ENCODE measurements at regions not wholly inside any gene's neighbourhood (a gene's known extent, or its start where the extent isn't known, plus 50 kb on each side); places are given as distances from the start of the nearest gene placed in this dataset.

GRCh38 chr14:22375321-22375930 is 213.6 kb downstream of the DAD1 start:
- Histone ChIP-seq H3K36me3 (ENCODE audit: control insufficient read depth in 1 of 2, insufficient read depth in 2 of 2, low read length in 2 of 2) (no peaks in the 10 kb centered on the region), H3K27ac (ENCODE audit: low read depth, low read length) (no peak overlapping the region), H4K20me1 (ENCODE audit: insufficient read depth) (no peaks in the 10 kb centered on the region), H3K4me1 (ENCODE audit: control insufficient read depth in 1 of 2, insufficient read depth in 2 of 2, low read length in 2 of 2) (no peaks in the 10 kb centered on the region), H2AFZ (ENCODE audit: low read depth, low read length, poor library complexity, severe bottlenecking) (no peak overlapping the region), H3K4me3 (replicated peaks in 1 of 2; ENCODE audit: low read depth in 1 of 2, low read length in 2 of 2) (no peak overlapping the region), H3K9ac (ENCODE audit: low read length) (no peak overlapping the region), H3K4me2 (ENCODE audit: low read length) (no peak overlapping the region), H3K9me3 (ENCODE audit: control insufficient read depth in 1 of 2, insufficient read depth in 1 of 2, low read depth in 1 of 2, low read length in 2 of 2) (no peaks in the 10 kb centered on the region), H3K9me2 (ENCODE audit: insufficient read depth) (no peaks in the 10 kb centered on the region), H3K27me3 (ENCODE audit: insufficient read depth, low read length) (peaks cover 56% of the 10 kb centered on the region), H3K79me2 (ENCODE audit: insufficient read depth, low read length) (no peaks in the 10 kb centered on the region)
- intact Hi-C loops (cut with micrococcal nuclease): loop anchor here (1.0 to 10.0 kb wide), 2 partner anchors 56 to 151 kb away; no protein-coding TSS in a partner anchor
- peak; percentile 49; the same call in 1 of the 2 replicates for ATAC-seq
- CTCF ChIA-PET: interaction anchor here (0.6 to 3.1 kb wide), 26 partner anchors 9 to 387 kb away, joined by 3 to 113 read pairs (median 4); no protein-coding TSS in a partner anchor
- DNase-seq (ENCODE audit: low read depth, low spot score): peak; percentile 53
- TF ChIP-seq EGR1 (IDR thresholded peaks at IDR 0.05; ENCODE audit: low read depth) (no peak), RAD21 (IDR thresholded peaks at IDR 0.05; ENCODE audit: low read depth) (peak; percentile 65)
- TF ChIP-seq, protein P1, sequence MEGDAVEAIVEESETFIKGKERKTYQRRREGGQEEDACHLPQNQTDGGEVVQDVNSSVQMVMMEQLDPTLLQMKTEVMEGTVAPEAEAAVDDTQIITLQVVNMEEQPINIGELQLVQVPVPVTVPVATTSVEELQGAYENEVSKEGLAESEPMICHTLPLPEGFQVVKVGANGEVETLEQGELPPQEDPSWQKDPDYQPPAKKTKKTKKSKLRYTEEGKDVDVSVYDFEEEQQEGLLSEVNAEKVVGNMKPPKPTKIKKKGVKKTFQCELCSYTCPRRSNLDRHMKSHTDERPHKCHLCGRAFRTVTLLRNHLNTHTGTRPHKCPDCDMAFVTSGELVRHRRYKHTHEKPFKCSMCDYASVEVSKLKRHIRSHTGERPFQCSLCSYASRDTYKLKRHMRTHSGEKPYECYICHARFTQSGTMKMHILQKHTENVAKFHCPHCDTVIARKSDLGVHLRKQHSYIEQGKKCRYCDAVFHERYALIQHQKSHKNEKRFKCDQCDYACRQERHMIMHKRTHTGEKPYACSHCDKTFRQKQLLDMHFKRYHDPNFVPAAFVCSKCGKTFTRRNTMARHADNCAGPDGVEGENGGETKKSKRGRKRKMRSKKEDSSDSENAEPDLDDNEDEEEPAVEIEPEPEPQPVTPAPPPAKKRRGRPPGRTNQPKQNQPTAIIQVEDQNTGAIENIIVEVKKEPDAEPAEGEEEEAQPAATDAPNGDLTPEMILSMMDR (IDR thresholded peaks at IDR 0.05 in 2 of 3, conservative IDR thresholded peaks at IDR 0.05 in 1 of 3; ENCODE audit: borderline replicate concordance in 1 of 3, insufficient read depth in 1 of 3, low read depth in 2 of 3, low read length in 2 of 3): peak; percentile 63 to 71 (median 65)
- RAD21 ChIA-PET (ENCODE audit: low non-redundant PET in 1 of 2, low total read pairs in 2 of 2, uncharacterized antibody in 2 of 2, unreplicated experiment in 2 of 2): interaction anchor here (0.7 to 1.3 kb wide), 3 partner anchors 55 to 65 kb away, joined by 3 to 13 read pairs (median 11); no protein-coding TSS in a partner anchor
- BruUV-seq (replicated peaks): no TSS peak
- POLR2A ChIA-PET: no interaction called here

DNA sequence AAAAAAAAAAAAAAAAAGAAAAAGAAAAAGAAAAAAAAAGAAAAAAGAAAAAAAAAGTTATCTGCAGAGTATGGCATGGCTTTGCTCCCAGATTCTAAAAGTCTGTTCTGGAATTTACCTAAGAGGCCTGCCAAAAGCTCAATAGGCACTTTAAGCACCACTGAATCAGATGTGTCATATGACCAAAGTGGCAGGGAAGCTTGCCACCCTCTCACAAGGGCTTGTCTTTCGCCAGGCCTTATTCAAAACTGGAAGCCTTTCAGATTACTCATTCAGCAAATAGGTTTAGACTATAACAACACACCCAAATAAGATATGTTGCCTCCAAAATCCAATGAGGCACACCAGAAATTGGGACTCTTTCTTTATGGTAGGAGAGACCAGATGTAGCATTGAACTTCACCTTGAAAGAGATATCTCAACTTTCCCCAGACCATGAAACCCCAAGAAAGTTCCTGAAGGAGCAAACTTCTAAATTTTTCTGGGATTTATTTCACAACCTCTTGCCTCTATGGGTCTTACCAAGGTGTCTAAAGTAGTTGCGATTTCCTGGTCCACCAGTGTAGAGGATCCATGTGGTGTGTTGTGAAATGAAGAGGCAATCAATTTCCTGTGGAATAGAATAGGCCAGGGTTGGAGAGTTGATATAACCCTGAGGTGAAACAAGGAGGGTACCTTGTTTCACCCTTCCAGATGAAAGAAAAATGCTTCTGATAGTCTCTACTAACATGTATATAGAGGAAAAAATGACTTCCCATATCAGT is 218.8 kb downstream of the DAD1 start:
- Histone ChIP-seq H3K27ac (ENCODE audit: low read depth, low read length) (no peak overlapping the region), H3K27me3 (ENCODE audit: insufficient read depth, low read length) (peaks cover 17% of the 10 kb centered on the region; the same call in 1 of the 2 replicates), H3K36me3 (ENCODE audit: control insufficient read depth in 1 of 2, insufficient read depth in 2 of 2, low read length in 2 of 2) (no peaks in the 10 kb centered on the region), H3K9me3 (ENCODE audit: control insufficient read depth in 1 of 2, insufficient read depth in 1 of 2, low read depth in 1 of 2, low read length in 2 of 2) (no peaks in the 10 kb centered on the region), H2AFZ (ENCODE audit: low read depth, low read length, poor library complexity, severe bottlenecking) (no peak overlapping the region), H3K9ac (ENCODE audit: low read length) (no peak overlapping the region), H3K79me2 (ENCODE audit: insufficient read depth, low read length) (no peaks in the 10 kb centered on the region), H3K4me1 (ENCODE audit: control insufficient read depth in 1 of 2, insufficient read depth in 2 of 2, low read length in 2 of 2) (no peaks in the 10 kb centered on the region), H4K20me1 (ENCODE audit: insufficient read depth) (no peaks in the 10 kb centered on the region), H3K4me2 (ENCODE audit: low read length) (no peak overlapping the region), H3K9me2 (ENCODE audit: insufficient read depth) (no peaks in the 10 kb centered on the region), H3K4me3 (replicated peaks in 1 of 2; ENCODE audit: low read depth in 1 of 2, low read length in 2 of 2) (no peak overlapping the region)
- no TSS peak for BruUV-seq (replicated peaks)
- ATAC-seq (no peak), DNase-seq (ENCODE audit: low read depth, low spot score) (no peak)
- CTCF ChIA-PET: interaction anchor here (0.6 to 2.0 kb wide), 4 partner anchors 9 to 530 kb away, joined by 3 to 10 read pairs (median 4); no protein-coding TSS in a partner anchor
- RAD21 ChIA-PET (ENCODE audit: low non-redundant PET in 1 of 2, low total read pairs in 2 of 2, uncharacterized antibody in 2 of 2, unreplicated experiment in 2 of 2): no interaction called here
- POLR2A ChIA-PET: no interaction called here
- no peak for TF ChIP-seq ELF1 (IDR thresholded peaks at IDR 0.05; ENCODE audit: borderline replicate concordance, low read depth)
- no peak for TF ChIP-seq FOSL1 (IDR thresholded peaks at IDR 0.05; ENCODE audit: low read depth)
- TF ChIP-seq CEBPB (IDR thresholded peaks at IDR 0.05; ENCODE audit: low read depth): no peak
- no peak for TF ChIP-seq JUND (IDR thresholded peaks at IDR 0.05)
- TF ChIP-seq EZH2phosphoT487 (IDR thresholded peaks at IDR 0.05; ENCODE audit: borderline replicate concordance): no peak
- no peak for TF ChIP-seq EGR1 (IDR thresholded peaks at IDR 0.05; ENCODE audit: low read depth)
- no peak for TF ChIP-seq POLR2A (IDR thresholded peaks at IDR 0.05; ENCODE audit: borderline replicate concordance, extremely low read depth, insufficient read depth, insufficient read length)
- intact Hi-C loops (cut with micrococcal nuclease): loop anchor here (10.0 kb wide), 1 partner anchor 145 kb away; no protein-coding TSS in a partner anchor
